ENCODE measurements at regions not wholly inside any gene's neighbourhood (a gene's known extent, or its start where the extent isn't known, plus 50 kb on each side); places are given as distances from the start of the nearest gene placed in this dataset.

GRCh38 chr15:47587940-47588802 lies 129.1 kb upstream of the SEMA6D start:
- Histone ChIP-seq H3K4me1 (ENCODE audit: insufficient read depth) (peaks cover 2% of the 10 kb centered on the region), H3K27ac (no peak overlapping the region), H3K4me3 (no peak overlapping the region), H3K36me3 (no peaks in the 10 kb centered on the region), H3K27me3 (no peaks in the 10 kb centered on the region), H3K9me3 (no peaks in the 10 kb centered on the region)
- WGBS, 3 donors = 35 to 57% (median 42%) methylated on average over 6 of the region's 6 CpGs
- no peak for DNase-seq
- TF ChIP-seq, protein P1, sequence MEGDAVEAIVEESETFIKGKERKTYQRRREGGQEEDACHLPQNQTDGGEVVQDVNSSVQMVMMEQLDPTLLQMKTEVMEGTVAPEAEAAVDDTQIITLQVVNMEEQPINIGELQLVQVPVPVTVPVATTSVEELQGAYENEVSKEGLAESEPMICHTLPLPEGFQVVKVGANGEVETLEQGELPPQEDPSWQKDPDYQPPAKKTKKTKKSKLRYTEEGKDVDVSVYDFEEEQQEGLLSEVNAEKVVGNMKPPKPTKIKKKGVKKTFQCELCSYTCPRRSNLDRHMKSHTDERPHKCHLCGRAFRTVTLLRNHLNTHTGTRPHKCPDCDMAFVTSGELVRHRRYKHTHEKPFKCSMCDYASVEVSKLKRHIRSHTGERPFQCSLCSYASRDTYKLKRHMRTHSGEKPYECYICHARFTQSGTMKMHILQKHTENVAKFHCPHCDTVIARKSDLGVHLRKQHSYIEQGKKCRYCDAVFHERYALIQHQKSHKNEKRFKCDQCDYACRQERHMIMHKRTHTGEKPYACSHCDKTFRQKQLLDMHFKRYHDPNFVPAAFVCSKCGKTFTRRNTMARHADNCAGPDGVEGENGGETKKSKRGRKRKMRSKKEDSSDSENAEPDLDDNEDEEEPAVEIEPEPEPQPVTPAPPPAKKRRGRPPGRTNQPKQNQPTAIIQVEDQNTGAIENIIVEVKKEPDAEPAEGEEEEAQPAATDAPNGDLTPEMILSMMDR (IDR thresholded peaks at IDR 0.05) = no peak
- TF ChIP-seq EP300 (IDR thresholded peaks at IDR 0.05) (no peak), POLR2A (IDR thresholded peaks at IDR 0.05) (no peak)
- intact Hi-C loops (cut with DNase I) = no loop called here

DNA sequence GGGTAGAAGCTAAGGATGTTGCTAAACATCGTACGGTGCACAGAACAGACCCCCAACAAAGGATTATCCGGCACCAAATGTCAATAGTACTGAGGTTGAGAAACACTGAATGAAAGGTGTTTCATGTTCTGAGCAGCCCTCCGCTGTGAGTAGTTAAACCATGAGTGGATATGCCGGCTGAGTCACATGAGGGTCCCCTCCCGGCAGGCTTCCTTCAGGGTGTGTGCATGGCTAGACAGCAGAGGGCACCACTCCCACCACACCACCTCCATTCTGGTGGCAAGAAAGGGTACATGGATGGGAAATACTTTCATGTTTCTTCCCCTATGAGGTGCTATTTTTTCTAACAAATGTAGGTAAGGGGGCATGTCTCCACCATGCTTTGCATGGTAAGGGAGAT lies 128.3 kb upstream of the SEMA6D start:
- WGBS, 3 donors = 91 to 94% (median 92%) methylated on average over 6 of the region's 6 CpGs
- intact Hi-C loops (cut with DNase I) = no loop called here
- H3K4me3 ChIP-seq = no peak overlapping the region
- no peaks in the 10 kb centered on the region for H3K27me3 ChIP-seq
- DNase-seq = no peak
- no peaks in the 10 kb centered on the region for H3K9me3 ChIP-seq
- no peak for TF ChIP-seq EP300 (IDR thresholded peaks at IDR 0.05)
- no peak for TF ChIP-seq POLR2A (IDR thresholded peaks at IDR 0.05)
- TF ChIP-seq, protein P1 (IDR thresholded peaks at IDR 0.05) = no peak
- peaks cover 2% of the 10 kb centered on the region for H3K4me1 ChIP-seq (ENCODE audit: insufficient read depth)
- H3K27ac ChIP-seq = no peak overlapping the region
- H3K36me3 ChIP-seq = no peaks in the 10 kb centered on the region

DNA sequence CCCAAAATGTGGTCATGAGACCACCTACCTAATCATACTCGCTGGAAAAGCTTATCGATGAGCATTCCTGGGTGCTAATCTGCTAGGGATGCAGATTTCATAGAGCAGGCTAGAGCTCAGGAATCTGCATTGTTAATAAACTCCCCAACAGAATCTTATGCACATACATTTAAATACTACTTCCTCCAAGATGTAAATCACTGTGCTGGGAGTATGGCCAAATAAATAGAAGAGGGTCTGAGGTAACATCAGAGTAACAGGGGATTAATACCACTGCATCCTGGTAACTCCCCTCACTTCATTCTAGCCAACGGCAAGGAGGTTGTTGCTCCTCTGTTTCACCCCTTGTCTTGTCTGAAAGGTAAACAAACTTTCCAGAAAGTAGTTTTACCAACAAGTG lies 118.3 kb upstream of the SEMA6D start:
- Histone ChIP-seq H3K36me3 (no peaks in the 10 kb centered on the region), H3K4me1 (ENCODE audit: insufficient read depth) (no peaks in the 10 kb centered on the region), H3K27ac (no peak overlapping the region), H3K9me3 (no peaks in the 10 kb centered on the region), H3K4me3 (no peak overlapping the region), H3K27me3 (no peaks in the 10 kb centered on the region)
- WGBS, 3 donors = 43 to 71% (median 65%) methylated on average over 3 of the region's 3 CpGs
- no peak for DNase-seq
- intact Hi-C loops (cut with DNase I) = no loop called here
- TF ChIP-seq EP300 (IDR thresholded peaks at IDR 0.05) (no peak), POLR2A (IDR thresholded peaks at IDR 0.05) (no peak)
- TF ChIP-seq, protein P1 (IDR thresholded peaks at IDR 0.05) = no peak

- no peak for DNase-seq
- TF ChIP-seq POLR2A (IDR thresholded peaks at IDR 0.05) (no peak), EP300 (IDR thresholded peaks at IDR 0.05) (no peak)
- TF ChIP-seq, protein P1 (IDR thresholded peaks at IDR 0.05) = no peak
- Histone ChIP-seq H3K27me3 (no peaks in the 10 kb centered on the region), H3K4me3 (no peak overlapping the region), H3K4me1 (ENCODE audit: insufficient read depth) (no peaks in the 10 kb centered on the region), H3K27ac (no peak overlapping the region), H3K36me3 (no peaks in the 10 kb centered on the region), H3K9me3 (no peaks in the 10 kb centered on the region)
- WGBS, 3 donors = 24 to 50% (median 27%) methylated on average over 2 of the region's 2 CpGs
- intact Hi-C loops (cut with DNase I) = no loop called here
Observed at GRCh38 chr15:47599806-47600205, 117.5 kb upstream of the SEMA6D start.
